GM19452 (cell line): ENCODE measurements at regions not wholly inside any gene's neighbourhood (a gene's known extent, or its start where the extent isn't known, plus 50 kb on each side); places are given as distances from the start of the nearest gene placed in this dataset.
A peak's percentile ranks its signal among the peaks of the same experiment; 100 is the strongest.

Source experiments
- ATAC-seq: cut with Tn5 transposase; IDR thresholded peaks from one replicate; pipeline ENCODE4 v1.9.1; 2021; ENCODE audit not compliant: unreplicated experiment

DNA sequence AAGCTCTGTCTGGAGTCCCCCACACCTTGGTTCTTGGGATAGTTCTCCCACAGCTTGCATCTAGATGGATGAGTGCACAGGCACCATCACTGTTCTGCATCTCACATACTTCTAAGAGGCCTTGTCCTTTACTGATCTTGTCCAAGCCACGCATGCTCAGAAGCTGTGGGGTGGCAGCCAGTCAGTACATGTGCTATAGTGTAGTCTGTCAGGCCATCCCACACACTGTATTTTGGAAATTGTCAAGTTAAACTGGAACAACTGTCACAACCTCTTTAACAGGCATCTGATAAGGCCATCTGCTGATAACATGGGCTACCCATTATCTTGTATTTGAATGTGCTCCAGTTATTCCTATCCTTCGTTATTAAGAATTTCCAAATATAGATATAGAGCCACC, 296.5 kb upstream of the AZI2 start:
- ATAC-seq = no peak

DNA sequence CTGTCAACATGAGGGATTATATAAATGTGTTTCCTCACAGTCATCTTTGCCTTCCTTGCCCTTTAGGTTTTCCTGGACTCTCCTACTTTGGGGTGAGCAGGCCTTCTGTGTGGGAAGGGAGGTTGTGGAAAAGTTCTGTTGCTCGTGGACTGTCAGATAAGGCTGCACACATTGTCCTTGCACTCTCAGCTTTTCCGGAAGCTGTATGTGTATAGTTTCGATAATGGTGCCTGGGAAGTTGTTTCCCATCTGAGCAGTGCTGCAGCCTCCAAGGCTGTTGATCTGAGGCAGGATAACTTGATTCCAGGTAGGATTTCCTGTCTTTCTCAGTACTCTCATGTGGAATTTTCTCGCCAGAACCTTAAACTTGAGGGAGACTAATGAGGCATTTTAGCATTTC, 297.8 kb upstream of the AZI2 start:
- no peak for ATAC-seq

DNA sequence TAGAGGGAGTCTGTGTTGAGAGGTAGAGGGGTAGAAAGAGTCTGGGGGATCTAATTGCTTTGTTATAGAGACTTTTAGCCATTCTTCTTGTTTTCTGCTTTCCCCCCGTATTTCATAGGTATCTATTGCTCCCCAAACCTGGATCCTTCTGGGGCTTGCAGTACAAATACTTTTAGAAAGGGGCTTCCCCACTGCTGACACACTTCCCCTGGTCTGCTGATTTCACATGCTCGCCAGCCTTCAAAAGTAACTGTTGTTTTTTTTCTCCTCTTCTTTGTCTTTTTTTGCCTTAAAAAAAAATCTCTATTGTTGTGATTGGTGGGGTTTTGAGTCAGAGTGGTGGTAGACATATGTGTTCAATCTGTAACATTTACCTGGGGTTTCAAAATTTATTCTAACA, 300.6 kb upstream of the AZI2 start:
- ATAC-seq = no peak

DNA sequence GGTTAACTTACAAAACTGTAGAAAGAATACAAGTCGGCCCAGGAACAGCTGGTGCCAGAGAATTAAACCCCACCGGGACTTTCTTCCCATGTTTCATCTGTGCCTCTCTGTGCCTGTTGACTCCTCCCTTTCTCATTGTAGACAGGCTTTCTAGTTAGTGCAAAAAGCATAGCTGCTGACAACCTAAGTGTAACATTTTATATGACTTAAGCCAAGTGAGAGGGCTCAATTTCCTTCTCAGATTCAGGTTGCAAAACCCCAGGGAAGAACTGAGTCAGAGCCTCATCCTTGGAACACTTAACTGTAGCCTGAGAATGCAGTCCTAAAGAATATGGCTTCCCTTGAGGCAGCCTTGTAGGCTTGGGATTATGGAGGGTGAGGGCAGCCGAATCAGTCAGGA, 302.5 kb upstream of the AZI2 start:
- no peak for ATAC-seq

- ATAC-seq = no peak
Measured at GRCh38 chr3:28664123-28664522, 315.5 kb upstream of the AZI2 start.

- ATAC-seq = peak; percentile 95
Measured at GRCh38 chr3:28667646-28668621, 319.3 kb upstream of the AZI2 start.

- ATAC-seq = no peak
Measured at GRCh38 chr3:28669870-28670269, 321.2 kb upstream of the AZI2 start.

DNA sequence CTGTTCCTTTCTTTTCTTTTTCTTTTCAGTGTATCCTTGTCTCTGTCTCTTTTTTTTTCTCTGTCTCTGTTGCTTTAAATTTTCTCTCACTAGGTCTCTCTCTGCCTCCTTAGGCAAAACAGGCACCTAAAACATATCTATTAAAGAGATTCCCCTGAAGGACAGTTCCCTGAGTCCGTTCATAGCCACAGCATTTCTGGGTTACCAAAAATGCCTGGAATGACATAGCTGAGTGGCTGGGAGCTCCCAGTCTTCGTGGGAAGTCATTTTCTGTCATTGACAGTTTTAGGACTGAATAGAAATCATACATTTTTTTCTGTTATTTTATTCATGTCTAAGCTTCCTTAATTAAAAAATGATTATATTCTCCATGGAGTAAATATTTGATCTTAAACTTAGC, 323.8 kb upstream of the AZI2 start:
- ATAC-seq = no peak

DNA sequence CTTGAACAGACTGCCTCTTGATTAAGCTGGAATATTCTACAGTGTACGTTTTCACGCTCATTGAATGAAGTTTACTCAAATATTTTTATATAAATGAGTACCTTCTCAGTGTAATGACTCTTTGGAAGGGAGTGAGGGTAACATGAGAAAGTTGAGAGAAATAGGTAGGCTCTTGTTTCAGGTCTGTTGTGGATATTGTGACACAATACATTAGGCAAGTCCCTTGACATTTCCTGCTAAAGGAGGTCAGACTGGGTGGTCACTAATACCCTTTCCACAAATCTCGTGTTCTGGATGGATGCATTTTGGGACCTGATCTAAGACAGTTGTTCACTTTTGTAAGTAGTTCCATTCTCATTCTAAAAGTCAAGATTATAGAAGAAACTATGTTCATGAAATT, 324.8 kb upstream of the AZI2 start:
- ATAC-seq = no peak

DNA sequence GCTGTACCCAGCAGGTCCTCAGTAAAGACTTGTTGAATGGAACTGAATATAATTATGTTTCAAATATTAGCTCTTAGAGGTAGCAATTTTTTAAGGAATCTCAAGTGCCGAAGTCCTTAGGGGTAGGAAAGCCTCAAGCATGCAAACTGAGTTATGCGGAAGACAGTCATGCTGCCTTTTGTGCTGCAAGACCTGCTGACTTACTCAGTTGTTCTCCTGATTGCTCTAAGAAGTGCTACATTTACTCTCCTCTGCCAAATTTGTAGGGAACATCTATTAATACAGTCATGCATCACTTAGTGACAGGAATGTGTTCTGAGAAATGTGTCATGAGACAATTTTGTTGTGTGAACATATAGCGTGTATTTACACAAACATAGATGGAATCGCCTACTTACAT, 325.6 kb upstream of the AZI2 start:
- no peak for ATAC-seq

GRCh38 chr3:28677581-28677980, 329.0 kb upstream of the AZI2 start:
- ATAC-seq = no peak

- ATAC-seq = no peak
Measured at GRCh38 chr3:28678086-28678485, 329.5 kb upstream of the AZI2 start.

- ATAC-seq = no peak
Measured at GRCh38 chr3:28680050-28680449, 331.4 kb upstream of the AZI2 start.

GRCh38 chr3:28682121-28682520, 333.5 kb upstream of the AZI2 start:
- ATAC-seq = no peak

GRCh38 chr3:28690176-28690575, 341.6 kb upstream of the AZI2 start:
- no peak for ATAC-seq

GRCh38 chr3:28698706-28699105, 350.1 kb upstream of the AZI2 start:
- ATAC-seq = no peak

DNA sequence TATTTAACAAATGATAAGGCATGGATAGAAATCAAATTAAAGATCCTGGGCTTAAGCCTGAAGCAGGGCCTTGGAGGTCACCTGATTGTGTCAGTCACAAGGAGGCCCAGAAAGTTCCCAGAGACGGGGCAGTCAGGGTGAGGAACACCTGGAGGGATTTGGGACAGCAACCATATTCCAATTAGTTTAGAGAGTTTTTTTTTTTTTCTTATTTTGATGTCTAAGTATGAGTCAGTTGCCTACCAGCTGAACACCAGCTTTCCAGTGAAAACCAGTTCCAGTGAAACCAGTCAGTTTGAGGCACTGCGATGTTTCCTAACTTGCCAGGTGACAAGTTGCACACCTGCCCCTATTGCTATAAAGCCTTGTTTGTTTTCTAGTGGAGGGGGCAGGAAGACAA, 350.7 kb upstream of the AZI2 start:
- no peak for ATAC-seq

DNA sequence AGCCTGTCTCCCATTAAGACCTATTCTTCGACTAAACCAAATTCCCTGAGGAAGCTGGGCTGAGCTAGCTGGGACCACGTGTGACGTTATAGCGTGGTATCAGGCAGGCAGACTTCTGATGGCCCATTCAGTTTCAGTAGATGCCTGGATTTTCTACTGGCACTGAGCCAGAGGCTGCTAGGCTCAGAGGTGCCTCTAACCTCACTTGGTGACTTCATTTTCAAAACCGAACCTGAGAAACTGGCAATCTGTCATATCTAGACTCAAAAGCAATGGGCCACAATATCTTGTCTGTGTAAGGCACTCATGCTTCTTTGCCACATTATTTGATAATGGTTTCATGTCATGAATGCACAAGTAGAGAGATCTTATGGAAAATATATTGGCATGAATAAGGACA, 352.1 kb upstream of the AZI2 start:
- no peak for ATAC-seq

GRCh38 chr3:28703843-28704242, 355.2 kb upstream of the AZI2 start:
- ATAC-seq = no peak

- ATAC-seq = no peak
Measured at GRCh38 chr3:28711293-28711692, 362.7 kb upstream of the AZI2 start.

DNA sequence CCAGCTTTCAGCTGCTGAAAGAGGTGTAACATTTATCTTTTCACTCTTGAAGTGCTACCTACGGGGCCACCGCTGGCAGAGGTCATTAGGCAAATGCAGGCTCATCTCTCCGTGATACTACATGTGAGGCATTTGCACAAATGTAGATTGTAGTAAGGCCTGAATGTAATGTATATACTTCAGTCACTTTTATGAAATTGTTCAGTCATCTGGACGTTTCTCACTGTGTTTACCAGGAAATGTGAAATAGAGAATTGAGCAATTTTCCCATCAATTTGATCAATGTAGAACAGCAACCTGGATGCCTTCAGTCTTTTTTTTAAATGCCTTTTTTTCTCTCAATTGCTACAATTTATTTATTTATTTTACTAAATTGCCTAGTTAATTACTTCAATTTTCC, 368.3 kb upstream of the AZI2 start:
- no peak for ATAC-seq

- no peak for ATAC-seq
Measured at GRCh38 chr3:28718074-28718849, 369.6 kb upstream of the AZI2 start.
